ENCODE measurements at regions not wholly inside any gene's neighbourhood (a gene's known extent, or its start where the extent isn't known, plus 50 kb on each side); places are given as distances from the start of the nearest gene placed in this dataset.

DNA sequence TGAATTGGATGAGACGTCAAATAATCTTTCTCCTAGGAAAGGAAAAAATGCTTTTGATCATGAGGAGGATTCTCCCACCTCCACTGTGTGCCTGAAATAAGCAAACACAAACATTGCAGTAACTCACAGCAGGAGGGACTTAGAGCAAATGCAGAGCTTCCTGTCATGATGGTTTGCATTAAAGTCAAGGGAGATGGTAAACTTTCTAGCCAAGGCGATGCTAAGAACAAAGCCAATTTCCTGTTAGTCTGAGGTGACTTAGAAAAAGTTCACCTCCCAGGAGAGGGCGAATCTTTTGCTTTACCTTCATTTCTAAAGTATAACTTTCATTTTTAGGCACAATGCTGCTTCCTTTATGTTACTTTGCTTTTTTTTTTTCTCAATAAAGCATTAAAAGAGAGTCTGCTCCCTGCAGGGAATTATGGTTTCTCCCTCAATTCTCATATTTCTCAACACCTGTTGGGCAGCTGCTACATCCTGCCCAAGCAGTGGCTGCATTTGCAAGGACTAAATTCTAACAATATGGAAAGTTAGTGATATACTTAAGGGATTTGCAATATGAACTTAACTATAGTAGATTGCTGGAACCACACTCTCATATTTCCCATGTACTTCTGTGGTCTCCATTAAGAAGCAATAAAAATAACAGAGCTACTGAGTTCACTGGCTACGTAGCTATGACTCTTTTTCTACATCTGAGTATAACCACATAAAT lies 175.6 kb downstream of the PCTP start (continued):
- TF ChIP-seq, protein P1, sequence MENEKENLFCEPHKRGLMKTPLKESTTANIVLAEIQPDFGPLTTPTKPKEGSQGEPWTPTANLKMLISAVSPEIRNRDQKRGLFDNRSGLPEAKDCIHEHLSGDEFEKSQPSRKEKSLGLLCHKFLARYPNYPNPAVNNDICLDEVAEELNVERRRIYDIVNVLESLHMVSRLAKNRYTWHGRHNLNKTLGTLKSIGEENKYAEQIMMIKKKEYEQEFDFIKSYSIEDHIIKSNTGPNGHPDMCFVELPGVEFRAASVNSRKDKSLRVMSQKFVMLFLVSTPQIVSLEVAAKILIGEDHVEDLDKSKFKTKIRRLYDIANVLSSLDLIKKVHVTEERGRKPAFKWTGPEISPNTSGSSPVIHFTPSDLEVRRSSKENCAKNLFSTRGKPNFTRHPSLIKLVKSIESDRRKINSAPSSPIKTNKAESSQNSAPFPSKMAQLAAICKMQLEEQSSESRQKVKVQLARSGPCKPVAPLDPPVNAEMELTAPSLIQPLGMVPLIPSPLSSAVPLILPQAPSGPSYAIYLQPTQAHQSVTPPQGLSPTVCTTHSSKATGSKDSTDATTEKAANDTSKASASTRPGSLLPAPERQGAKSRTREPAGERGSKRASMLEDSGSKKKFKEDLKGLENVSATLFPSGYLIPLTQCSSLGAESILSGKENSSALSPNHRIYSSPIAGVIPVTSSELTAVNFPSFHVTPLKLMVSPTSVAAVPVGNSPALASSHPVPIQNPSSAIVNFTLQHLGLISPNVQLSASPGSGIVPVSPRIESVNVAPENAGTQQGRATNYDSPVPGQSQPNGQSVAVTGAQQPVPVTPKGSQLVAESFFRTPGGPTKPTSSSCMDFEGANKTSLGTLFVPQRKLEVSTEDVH (IDR thresholded peaks at IDR 0.05; ENCODE audit: low read depth, partially characterized antibody) = no peak
- TF ChIP-seq TCF12 (IDR thresholded peaks at IDR 0.05; ENCODE audit: low read depth, low read length) (no peak), POLR2AphosphoS5 (IDR thresholded peaks at IDR 0.05; ENCODE audit: low read length) (no peak)

DNA sequence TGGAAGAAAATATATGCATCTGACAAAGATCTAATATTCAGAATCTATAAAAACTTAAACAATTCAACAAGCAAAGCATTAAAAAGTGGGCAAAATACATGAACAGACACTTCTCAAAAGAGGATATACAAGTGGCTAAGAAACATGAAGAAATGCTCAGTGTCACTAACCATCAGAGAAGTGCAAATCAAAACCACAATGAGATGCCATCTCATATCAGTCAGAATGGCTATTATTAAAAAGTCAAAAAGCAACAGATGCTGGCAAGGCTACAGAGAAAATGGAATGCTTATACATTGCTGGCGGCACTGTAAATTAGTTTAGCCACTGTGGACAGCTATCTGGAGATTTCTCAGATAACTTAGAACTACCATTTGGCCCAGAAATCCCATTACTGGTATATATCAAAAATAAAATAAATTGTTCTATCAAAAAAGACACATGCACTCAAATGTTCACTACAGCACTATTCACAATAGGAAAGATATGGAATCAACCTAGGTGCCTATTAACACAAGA lies 179.5 kb downstream of the PCTP start:
- Histone ChIP-seq H3K4me3 (no peak overlapping the region), H3K4me1 (ENCODE audit: control insufficient read depth, insufficient read depth, low read length) (no peaks in the 10 kb centered on the region), H3K9ac (ENCODE audit: control insufficient read depth, insufficient read depth, low read length) (no peak overlapping the region), H4K20me1 (ENCODE audit: control insufficient read depth, insufficient read depth) (no peaks in the 10 kb centered on the region), H3K79me2 (ENCODE audit: control insufficient read depth, insufficient read depth, low read length) (no peaks in the 10 kb centered on the region), H3K4me2 (ENCODE audit: control insufficient read depth, insufficient read depth) (no peak overlapping the region), H3K9me3 (replicated peaks; ENCODE audit: control insufficient read depth, insufficient read depth, low read length) (no peaks in the 10 kb centered on the region), H3K36me3 (ENCODE audit: control insufficient read depth in 2 of 2, insufficient read depth in 2 of 2, low read length in 1 of 2) (no peaks in the 10 kb centered on the region), H3K27me3 (replicated peaks in 1 of 2; ENCODE audit: control insufficient read depth in 2 of 2, insufficient read depth in 2 of 2, low read length in 1 of 2) (no peaks in the 10 kb centered on the region), H2AFZ (ENCODE audit: control insufficient read depth, low read depth, low read length) (no peak overlapping the region), H3K27ac (ENCODE audit: control insufficient read depth, insufficient read depth) (no peak overlapping the region)
- BruUV-seq (replicated peaks) = no TSS peak
- POLR2A ChIA-PET = no interaction called here
- ATAC-seq = no peak
- SMC1A ChIA-PET (ENCODE audit: uncharacterized antibody, unreplicated experiment) = no interaction called here
- intact Hi-C loops (cut with micrococcal nuclease; ENCODE audit: unreplicated experiment) = no loop called here
- DNase-seq (ENCODE audit: low read depth, low spot score) = no peak
- WGBS (ENCODE audit: insufficient coverage, insufficient replicate concordance, low lambda C conversion rate, missing lambda C conversion rate) = 53% methylated on average over 1 of the region's 1 CpG
- CTCF ChIA-PET = no interaction called here
- in situ Hi-C loops (cut with MboI) = no loop called here
- FAIRE-seq = no peak
- TF ChIP-seq SUPT20H (IDR thresholded peaks at IDR 0.05; ENCODE audit: borderline replicate concordance, control insufficient read depth, low read depth, low read length) (no peak), PAX5 (IDR thresholded peaks at IDR 0.05; ENCODE audit: borderline replicate concordance, low read depth, low read length) (no peak), BRCA1 (IDR thresholded peaks at IDR 0.05; ENCODE audit: low read depth, low read length) (no peak), NBN (IDR thresholded peaks at IDR 0.05) (no peak), GATAD2B (conservative IDR thresholded peaks at IDR 0.05; ENCODE audit: low read depth) (no peak), PAX8 (IDR thresholded peaks at IDR 0.05) (no peak), DPF2 (IDR thresholded peaks at IDR 0.05) (no peak), SMC3 (IDR thresholded peaks at IDR 0.05; ENCODE audit: borderline replicate concordance, low read length) (no peak), NRF1 (conservative IDR thresholded peaks at IDR 0.05; ENCODE audit: low read depth, low read length) (no peak), PML (IDR thresholded peaks at IDR 0.05; ENCODE audit: low read length) (no peak)
- TF ChIP-seq, protein P2, sequence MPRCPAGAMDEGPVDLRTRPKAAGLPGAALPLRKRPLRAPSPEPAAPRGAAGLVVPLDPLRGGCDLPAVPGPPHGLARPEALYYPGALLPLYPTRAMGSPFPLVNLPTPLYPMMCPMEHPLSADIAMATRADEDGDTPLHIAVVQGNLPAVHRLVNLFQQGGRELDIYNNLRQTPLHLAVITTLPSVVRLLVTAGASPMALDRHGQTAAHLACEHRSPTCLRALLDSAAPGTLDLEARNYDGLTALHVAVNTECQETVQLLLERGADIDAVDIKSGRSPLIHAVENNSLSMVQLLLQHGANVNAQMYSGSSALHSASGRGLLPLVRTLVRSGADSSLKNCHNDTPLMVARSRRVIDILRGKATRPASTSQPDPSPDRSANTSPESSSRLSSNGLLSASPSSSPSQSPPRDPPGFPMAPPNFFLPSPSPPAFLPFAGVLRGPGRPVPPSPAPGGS (IDR thresholded peaks at IDR 0.05; ENCODE audit: borderline replicate concordance, insufficient read depth, low read depth, low read length, poor library complexity, severe bottlenecking) = no peak
- RAD21 ChIA-PET (ENCODE audit: unreplicated experiment) = no interaction called here
